HG03469 (cell line): ENCODE measurements at regions not wholly inside any gene's neighbourhood (a gene's known extent, or its start where the extent isn't known, plus 50 kb on each side); places are given as distances from the start of the nearest gene placed in this dataset.
"Not testable (repeated sequence)": the region's sequence is repeated elsewhere in the genome, so short reads cannot be mapped to it uniquely, and the experiment has no call there.

ENCODE experiments used
- ATAC-seq: cut with Tn5 transposase; IDR thresholded peaks from one replicate; pipeline ENCODE4 v1.9.1; 2021; ENCODE audit warnings: mild to moderate bottlenecking, moderate library complexity, moderate number of reproducible peaks; ENCODE audit not compliant: unreplicated experiment

GRCh38 chr12:58678753-58679152, 241.6 kb downstream of the LRIG3 start:
- ATAC-seq = no peak

DNA sequence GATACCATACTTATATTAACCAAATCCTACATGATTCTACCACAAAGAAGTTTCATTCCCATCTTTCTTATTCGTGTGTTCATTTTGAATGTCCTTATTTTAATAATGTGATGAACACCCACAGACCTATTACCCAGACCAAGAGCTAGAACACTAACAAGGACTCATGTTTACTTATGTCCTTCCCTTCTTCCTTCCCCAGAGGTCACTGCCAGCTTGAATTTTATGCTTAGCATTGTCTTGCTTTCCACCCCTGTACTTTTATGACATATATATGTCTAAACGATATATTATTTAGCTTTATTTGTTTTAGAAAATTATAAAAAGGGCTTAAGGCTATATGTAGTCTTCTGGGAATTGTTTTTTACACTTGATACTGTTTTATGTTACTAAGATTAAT, 238.6 kb downstream of the LRIG3 start:
- no peak for ATAC-seq

GRCh38 chr12:58695263-58695662, 225.0 kb downstream of the LRIG3 start:
- no peak for ATAC-seq

DNA sequence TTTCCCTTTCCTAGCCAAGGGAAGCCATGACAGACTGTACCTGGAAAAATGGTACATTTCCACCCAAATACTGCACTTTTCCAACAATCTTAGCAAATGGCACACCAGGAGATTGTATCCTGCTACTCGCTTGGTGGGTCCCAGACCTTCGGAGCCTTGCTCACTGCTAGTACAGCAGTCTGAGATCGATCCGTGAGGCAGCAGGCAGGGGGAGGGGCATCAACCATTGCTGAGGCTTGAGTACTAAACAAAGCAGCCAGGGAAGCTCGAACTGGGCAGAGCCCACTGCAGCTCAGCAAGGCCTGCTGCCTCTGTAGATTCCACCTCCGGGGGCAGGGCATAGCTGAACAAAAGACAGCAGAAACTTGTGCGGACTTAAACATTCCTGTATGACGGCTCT, 218.8 kb downstream of the LRIG3 start:
- no peak for ATAC-seq

DNA sequence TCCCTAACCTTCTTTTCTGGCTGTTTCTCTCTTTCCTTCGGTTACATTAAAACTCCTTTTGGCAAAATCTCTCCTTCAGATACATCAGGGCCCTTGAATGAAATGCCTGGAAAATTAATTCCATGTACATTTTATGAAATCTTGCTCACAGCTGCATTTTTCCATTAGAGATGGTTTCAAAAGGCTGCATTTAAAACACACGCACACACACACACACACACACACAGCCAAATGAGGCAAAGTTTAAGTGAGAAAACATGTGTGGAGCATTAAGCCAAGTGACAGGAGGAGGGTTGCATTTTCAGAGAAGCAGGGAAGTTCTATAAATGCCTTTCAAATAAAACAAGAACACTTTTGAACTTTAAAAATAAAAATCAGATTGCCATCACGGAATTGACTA, 216.4 kb downstream of the LRIG3 start:
- ATAC-seq = no peak

DNA sequence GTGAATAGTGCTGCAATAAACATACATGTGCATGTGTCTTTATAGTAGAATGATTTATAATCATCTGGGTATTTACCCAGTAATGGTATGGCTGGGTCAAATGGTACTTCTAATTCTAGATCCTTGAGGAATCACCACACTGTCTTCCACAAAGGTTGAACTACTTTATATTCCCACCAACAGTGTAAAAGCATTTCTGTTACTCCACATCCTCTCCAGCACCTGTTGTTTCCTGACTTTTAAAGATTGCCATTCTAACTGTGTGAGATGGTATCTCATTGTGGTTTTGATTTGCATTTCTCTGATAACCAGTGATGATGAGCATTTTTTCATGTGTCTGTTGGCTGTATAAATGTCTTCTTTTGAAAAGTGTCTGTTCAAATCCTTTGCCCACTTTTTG, 215.5 kb downstream of the LRIG3 start:
- ATAC-seq = not testable (repeated sequence)

DNA sequence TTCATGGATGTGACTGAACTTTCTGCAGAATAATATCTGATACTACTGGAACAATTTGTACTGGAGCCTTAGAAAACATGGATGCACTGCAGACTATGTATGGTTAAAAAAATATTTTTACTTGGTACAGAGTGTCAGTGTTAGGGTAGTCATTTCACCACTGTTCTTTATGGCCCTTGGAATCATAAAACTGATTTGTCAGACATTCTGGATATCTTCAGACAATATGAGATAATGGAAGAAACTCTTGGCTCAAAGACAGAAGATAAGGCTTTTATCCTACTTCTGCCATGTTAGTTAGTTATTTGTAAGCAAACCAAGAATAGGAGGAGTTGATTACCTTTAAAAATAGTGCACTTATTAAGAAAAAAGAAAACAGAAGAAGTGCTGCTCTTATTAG, 209.4 kb downstream of the LRIG3 start:
- no peak for ATAC-seq

GRCh38 chr12:58711974-58712373, 208.3 kb downstream of the LRIG3 start:
- ATAC-seq = no peak

- ATAC-seq = no peak
These were observed 207.3 kb downstream of the LRIG3 start for GRCh38 chr12:58712976-58713375.

DNA sequence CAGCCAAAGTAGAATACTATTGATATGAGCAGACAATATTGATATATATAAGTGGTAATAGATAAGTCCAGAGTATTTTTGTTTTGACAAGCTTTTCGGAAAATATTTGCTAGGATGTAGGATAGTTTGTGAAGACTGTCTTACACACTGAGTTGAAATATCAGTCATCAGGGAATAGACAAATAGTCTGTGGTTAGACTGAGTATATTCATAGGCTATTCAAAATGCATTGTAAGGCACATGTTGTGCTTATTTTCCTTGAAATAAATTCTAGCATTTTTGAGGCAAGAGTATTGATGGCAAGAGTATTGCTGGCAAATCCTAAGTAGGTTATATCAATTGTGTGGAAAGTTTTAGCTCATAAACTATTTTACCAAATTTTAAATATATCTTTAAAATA, 201.1 kb downstream of the LRIG3 start:
- ATAC-seq = no peak

GRCh38 chr12:58720421-58720820, 199.9 kb downstream of the LRIG3 start:
- ATAC-seq = no peak

- no peak for ATAC-seq
These were observed 194.8 kb downstream of the LRIG3 start for GRCh38 chr12:58725400-58726105.

DNA sequence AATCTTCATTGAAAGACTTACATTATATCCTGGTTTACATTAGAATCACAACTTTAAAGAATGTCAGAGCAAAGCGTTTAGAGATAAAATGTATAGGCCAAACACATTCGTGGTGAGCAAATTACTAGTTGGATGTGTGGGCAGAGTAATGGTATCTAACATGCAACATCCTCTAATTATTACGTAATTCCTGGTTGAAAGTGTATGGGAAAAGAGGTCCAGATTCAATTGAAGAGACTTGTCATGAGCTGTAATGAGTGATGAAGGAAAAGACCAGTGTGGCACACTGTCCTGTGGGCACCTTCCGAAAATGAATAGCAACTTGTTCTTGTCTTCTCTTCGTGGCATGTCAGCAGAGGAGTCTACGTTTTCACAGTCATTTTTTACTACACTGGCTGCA, 192.8 kb downstream of the LRIG3 start:
- no peak for ATAC-seq

DNA sequence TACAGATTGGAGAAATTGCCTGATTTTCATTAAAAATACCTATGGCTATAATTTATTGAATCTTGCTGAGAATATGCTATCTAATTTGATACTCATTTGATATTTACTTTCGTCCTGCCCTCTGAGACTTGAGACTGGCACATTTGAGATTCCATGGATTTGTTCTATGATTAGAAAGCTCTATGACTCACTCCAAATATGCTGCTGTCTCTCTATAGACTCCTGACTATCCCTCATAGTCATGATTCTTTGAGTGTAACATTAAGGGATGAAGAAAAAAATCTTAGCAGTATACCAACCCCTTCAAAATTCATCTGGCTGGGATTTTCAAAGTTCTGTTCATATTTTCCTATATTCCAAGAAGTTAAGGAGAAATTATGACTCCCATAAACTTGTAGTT, 191.9 kb downstream of the LRIG3 start:
- ATAC-seq = no peak

GRCh38 chr12:58731096-58731495, 189.2 kb downstream of the LRIG3 start:
- no peak for ATAC-seq

- no peak for ATAC-seq
These were observed 187.4 kb downstream of the LRIG3 start for GRCh38 chr12:58732894-58733293.

DNA sequence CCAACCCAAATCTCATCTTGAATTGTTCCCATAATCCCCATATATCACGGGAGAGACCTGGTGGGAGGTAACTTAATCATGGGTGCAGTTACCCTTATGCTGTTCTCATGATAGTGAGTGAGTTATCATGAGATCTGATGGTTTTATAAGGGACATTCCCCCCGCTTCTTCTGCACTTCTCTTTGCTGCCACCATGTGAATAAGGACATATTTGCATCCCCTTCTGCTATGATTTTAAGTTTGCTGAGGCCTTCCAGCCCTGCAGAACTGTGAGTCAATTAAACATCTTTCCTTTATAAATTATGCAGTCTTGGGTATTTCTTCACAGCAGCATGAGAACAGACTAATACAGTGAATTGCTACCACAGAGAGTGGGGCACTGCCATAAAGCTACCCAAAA, 179.1 kb downstream of the LRIG3 start:
- no peak for ATAC-seq

- no peak for ATAC-seq
These were observed 174.8 kb downstream of the LRIG3 start for GRCh38 chr12:58745348-58746125.

- no peak for ATAC-seq
These were observed 172.8 kb downstream of the LRIG3 start for GRCh38 chr12:58747533-58747932.

DNA sequence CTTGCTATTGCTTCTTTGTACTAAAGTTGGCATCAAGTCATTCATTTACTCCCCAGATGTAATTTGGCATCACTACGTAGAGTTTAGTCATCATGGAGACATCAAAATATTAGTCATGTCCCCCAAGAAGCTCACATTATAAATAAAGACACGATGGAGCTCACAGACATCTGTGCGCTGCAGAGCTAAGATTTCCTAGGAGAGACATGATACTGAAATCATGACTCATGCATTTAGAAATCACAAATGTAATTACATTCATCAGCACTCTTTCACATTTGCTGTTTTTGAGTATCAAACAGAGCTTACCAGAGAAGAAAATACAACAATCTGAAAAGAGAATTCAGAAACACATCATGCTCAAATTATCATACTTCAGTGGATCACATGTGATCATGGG, 169.8 kb downstream of the LRIG3 start:
- ATAC-seq = no peak

GRCh38 chr12:58757422-58757821, 162.9 kb downstream of the LRIG3 start:
- ATAC-seq = no peak

DNA sequence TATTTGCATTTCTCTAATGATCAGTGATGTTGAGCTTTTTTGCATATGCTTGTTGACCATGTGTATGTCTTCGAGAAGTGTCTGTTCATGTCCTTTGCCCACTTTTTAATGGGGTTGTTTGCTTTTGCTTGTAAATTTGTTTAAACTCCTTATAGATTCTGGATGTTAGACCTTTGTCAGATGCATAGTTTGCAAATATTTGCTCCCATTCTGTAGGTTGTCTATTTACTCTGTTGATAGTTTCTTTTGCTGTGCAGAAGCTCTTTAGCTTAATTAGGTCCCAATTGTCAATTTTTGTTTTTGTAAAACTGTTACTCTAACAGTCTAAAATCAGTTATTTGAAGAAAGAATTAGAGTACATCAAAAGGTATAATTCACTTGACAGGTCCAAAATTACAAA, 160.6 kb downstream of the LRIG3 start:
- not testable (repeated sequence) for ATAC-seq
